DMS53 (cell line): ENCODE measurements at regions not wholly inside any gene's neighbourhood (a gene's known extent, or its start where the extent isn't known, plus 50 kb on each side); places are given as distances from the start of the nearest gene placed in this dataset.

Experiments
- DNase-seq: peaks from one replicate; lab custom pipeline; 2025; lab: John Stamatoyannopoulos, UW

GRCh38 chr12:126512916-126513913 is 1448.0 kb downstream of the AACS start:
- no peak for DNase-seq

GRCh38 chr12:126518596-126519200 is 1453.5 kb downstream of the AACS start:
- DNase-seq = no peak

- DNase-seq = no peak
Observed at GRCh38 chr12:126519833-126520232, 1454.6 kb downstream of the AACS start.

- DNase-seq = no peak
Observed at GRCh38 chr12:126523891-126524290, 1458.7 kb downstream of the AACS start.

- no peak for DNase-seq
Observed at GRCh38 chr12:126534495-126534894, 1469.3 kb downstream of the AACS start.

- no peak for DNase-seq
Observed at GRCh38 chr12:126534942-126535341, 1469.7 kb downstream of the AACS start.

GRCh38 chr12:126535971-126536370 is 1470.7 kb downstream of the AACS start:
- DNase-seq = no peak

- DNase-seq = no peak
Observed at GRCh38 chr12:126537961-126538530, 1472.8 kb downstream of the AACS start.

- DNase-seq = no peak
Observed at GRCh38 chr12:126538888-126539287, 1473.7 kb downstream of the AACS start.

GRCh38 chr12:126545411-126545810 is 1480.2 kb downstream of the AACS start:
- no peak for DNase-seq

GRCh38 chr12:126547905-126548304 is 1482.7 kb downstream of the AACS start:
- DNase-seq = no peak

- DNase-seq = no peak
Observed at GRCh38 chr12:126551869-126552268, 1486.6 kb downstream of the AACS start.

- DNase-seq = no peak
Observed at GRCh38 chr12:126554625-126555024, 1489.4 kb downstream of the AACS start.

GRCh38 chr12:126557659-126558058 is 1492.4 kb downstream of the AACS start:
- no peak for DNase-seq

GRCh38 chr12:126558219-126558618 is 1493.0 kb downstream of the AACS start:
- DNase-seq = no peak

GRCh38 chr12:126558810-126559209 is 1493.6 kb downstream of the AACS start:
- DNase-seq = no peak

GRCh38 chr12:126567016-126567415 is 1501.8 kb downstream of the AACS start:
- no peak for DNase-seq

GRCh38 chr12:126569706-126570105 is 1504.5 kb downstream of the AACS start:
- DNase-seq = no peak

- no peak for DNase-seq
Observed at GRCh38 chr12:126570566-126570965, 1505.3 kb downstream of the AACS start.

- no peak for DNase-seq
Observed at GRCh38 chr12:126572170-126572569, 1506.9 kb downstream of the AACS start.

- no peak for DNase-seq
Observed at GRCh38 chr12:126581655-126582054, 1516.4 kb downstream of the AACS start.

- DNase-seq = no peak
Observed at GRCh38 chr12:126582231-126582630, 1517.0 kb downstream of the AACS start.
